ENCODE measurements at regions not wholly inside any gene's neighbourhood (a gene's known extent, or its start where the extent isn't known, plus 50 kb on each side); places are given as distances from the start of the nearest gene placed in this dataset.

- Histone ChIP-seq H3K27ac (no peak overlapping the region), H3K4me1 (no peaks in the 10 kb centered on the region), H3K4me3 (no peak overlapping the region), H3K27me3 (no peaks in the 10 kb centered on the region), H3K36me3 (no peaks in the 10 kb centered on the region), H3K9me3 (no peaks in the 10 kb centered on the region)
- intact Hi-C loops (cut with DNase I; ENCODE audit: low total_unique reads), result no loop called here
- no peak for TF ChIP-seq CTCF (IDR thresholded peaks at IDR 0.05)
- no peak for TF ChIP-seq POLR2AphosphoS5 (IDR thresholded peaks at IDR 0.05)
- no peak for TF ChIP-seq POLR2A (IDR thresholded peaks at IDR 0.05)
- DNase-seq (ENCODE audit: low spot score in 2 of 2), result no peak
Measured at GRCh38 chr4:132592850-132593249, 556.2 kb upstream of the PCDH10 start.

- TF ChIP-seq POLR2A (IDR thresholded peaks at IDR 0.05) (no peak), POLR2AphosphoS5 (IDR thresholded peaks at IDR 0.05) (no peak), CTCF (IDR thresholded peaks at IDR 0.05) (no peak)
- H3K36me3 ChIP-seq, result no peaks in the 10 kb centered on the region
- H3K9me3 ChIP-seq, result no peaks in the 10 kb centered on the region
- H3K4me3 ChIP-seq, result no peak overlapping the region
- H3K4me1 ChIP-seq, result no peaks in the 10 kb centered on the region
- DNase-seq (ENCODE audit: low spot score in 2 of 2), result no peak
- no peaks in the 10 kb centered on the region for H3K27me3 ChIP-seq
- intact Hi-C loops (cut with DNase I; ENCODE audit: low total_unique reads), result no loop called here
- H3K27ac ChIP-seq, result no peak overlapping the region
Measured at GRCh38 chr4:132593717-132594400, 555.2 kb upstream of the PCDH10 start.

- H3K4me3 ChIP-seq, result no peak overlapping the region
- H3K27ac ChIP-seq, result no peak overlapping the region
- no peaks in the 10 kb centered on the region for H3K27me3 ChIP-seq
- intact Hi-C loops (cut with DNase I; ENCODE audit: low total_unique reads), result no loop called here
- no peaks in the 10 kb centered on the region for H3K36me3 ChIP-seq
- TF ChIP-seq POLR2A (IDR thresholded peaks at IDR 0.05), result no peak
- TF ChIP-seq CTCF (IDR thresholded peaks at IDR 0.05), result no peak
- TF ChIP-seq POLR2AphosphoS5 (IDR thresholded peaks at IDR 0.05), result no peak
- DNase-seq (ENCODE audit: low spot score in 2 of 2), result no peak
- no peaks in the 10 kb centered on the region for H3K4me1 ChIP-seq
- no peaks in the 10 kb centered on the region for H3K9me3 ChIP-seq
Measured at GRCh38 chr4:132596186-132596585, 552.9 kb upstream of the PCDH10 start.

- Histone ChIP-seq H3K4me3 (no peak overlapping the region), H3K27me3 (no peaks in the 10 kb centered on the region), H3K36me3 (no peaks in the 10 kb centered on the region), H3K9me3 (no peaks in the 10 kb centered on the region), H3K27ac (no peak overlapping the region), H3K4me1 (no peaks in the 10 kb centered on the region)
- no peak for DNase-seq (ENCODE audit: low spot score in 2 of 2)
- TF ChIP-seq POLR2AphosphoS5 (IDR thresholded peaks at IDR 0.05) (no peak), POLR2A (IDR thresholded peaks at IDR 0.05) (no peak), CTCF (IDR thresholded peaks at IDR 0.05) (no peak)
- intact Hi-C loops (cut with DNase I; ENCODE audit: low total_unique reads), result no loop called here
Measured at GRCh38 chr4:132605551-132605950, 543.5 kb upstream of the PCDH10 start.

- H3K36me3 ChIP-seq, result no peaks in the 10 kb centered on the region
- no peak for TF ChIP-seq CTCF (IDR thresholded peaks at IDR 0.05)
- TF ChIP-seq POLR2A (IDR thresholded peaks at IDR 0.05), result no peak
Measured at GRCh38 chr4:132614682-132615081, 534.4 kb upstream of the PCDH10 start.

More at GRCh38 chr4:132614682-132615081, 534.4 kb upstream of the PCDH10 start:
- H3K4me3 ChIP-seq, result no peak overlapping the region
- H3K9me3 ChIP-seq, result no peaks in the 10 kb centered on the region
- no peaks in the 10 kb centered on the region for H3K4me1 ChIP-seq
- H3K27ac ChIP-seq, result no peak overlapping the region
- H3K27me3 ChIP-seq, result no peaks in the 10 kb centered on the region
- intact Hi-C loops (cut with DNase I; ENCODE audit: low total_unique reads), result no loop called here
- no peak for DNase-seq (ENCODE audit: low spot score in 2 of 2)

All from breast epithelium (tissue), 4 donors.